H9 (cell line): ENCODE measurements at regions not wholly inside any gene's neighbourhood (a gene's known extent, or its start where the extent isn't known, plus 50 kb on each side); places are given as distances from the start of the nearest gene placed in this dataset.

Experiments used
- DNase-seq: peaks from one replicate; pipeline ENCODE4 v3.0.0-alpha.2; 2017
- H2AFZ ChIP-seq: one replicate; pipeline ENCODE4 v1.6.1; 2013; ENCODE audit warnings: mild to moderate bottlenecking, low read length, control low read depth, moderate library complexity
- H2AK5ac ChIP-seq: 2 replicates; pipeline ENCODE4 v1.6.1; 2013; ENCODE audit warnings: low read length, control low read depth, mixed read lengths; ENCODE audit not compliant: insufficient read length
- H2BK120ac ChIP-seq: one replicate; pipeline ENCODE4 v1.6.1; 2013; ENCODE audit warnings: low read depth, mild to moderate bottlenecking, low read length, control low read depth, inconsistent platforms; ENCODE audit not compliant: poor library complexity, severe bottlenecking
- H2BK12ac ChIP-seq: 2 replicates; pipeline ENCODE4 v1.6.1; 2013; ENCODE audit warnings: low read length, control low read depth, mixed read lengths, low read depth; ENCODE audit not compliant: insufficient read length
- H2BK15ac ChIP-seq: 2 replicates; pipeline ENCODE4 v1.6.1; 2013; ENCODE audit warnings: low read depth, low read length, control low read depth
- H2BK20ac ChIP-seq: one replicate; pipeline ENCODE4 v1.6.1; 2013; ENCODE audit warnings: low read depth, mild to moderate bottlenecking, low read length, control low read depth, inconsistent platforms; ENCODE audit not compliant: poor library complexity, severe bottlenecking
- H2BK5ac ChIP-seq: 2 replicates; pipeline ENCODE4 v1.6.1; 2013; ENCODE audit warnings: low read length, control low read depth, mixed read lengths; ENCODE audit not compliant: insufficient read length
- H3K14ac ChIP-seq: 2 replicates; pipeline ENCODE4 v1.6.1; 2013; ENCODE audit warnings: low read length, control low read depth; ENCODE audit not compliant: insufficient read depth
- H3K18ac ChIP-seq: 2 replicates; pipeline ENCODE4 v1.6.1; 2013; ENCODE audit warnings: low read depth, mild to moderate bottlenecking, mixed read lengths, low read length, control low read depth; ENCODE audit not compliant: insufficient read length
- H3K23ac ChIP-seq: 2 replicates; pipeline ENCODE4 v1.6.1; 2013; ENCODE audit warnings: low read length, control low read depth, mixed read lengths, low read depth; ENCODE audit not compliant: insufficient read length
- H3K23me2 ChIP-seq: 2 replicates; pipeline ENCODE4 v1.6.1; 2013; ENCODE audit warnings: low read depth, mild to moderate bottlenecking, mixed read lengths, low read length, control low read depth; ENCODE audit not compliant: insufficient read length, poor library complexity, severe bottlenecking
- H3K27ac ChIP-seq: 2 replicates; pipeline ENCODE4 v1.5.1; 2013; ENCODE audit warnings: low read length, control low read depth, mixed read lengths, low read depth; ENCODE audit not compliant: insufficient read length
- H3K27me3 ChIP-seq: 2 replicates; pipeline ENCODE4 v1.6.1; 2013; ENCODE audit warnings: low read length, control low read depth, inconsistent platforms; ENCODE audit not compliant: insufficient read depth
- H3K4ac ChIP-seq: 2 replicates; pipeline ENCODE4 v1.6.1; 2013; ENCODE audit warnings: low read depth, mild to moderate bottlenecking, control low read depth, inconsistent platforms, low read length, moderate library complexity
- H3K4me1 ChIP-seq: 2 replicates; pipeline ENCODE4 v1.6.1; 2013; ENCODE audit warnings: low read length, control low read depth, inconsistent platforms; ENCODE audit not compliant: insufficient read depth
- H3K4me2 ChIP-seq: 2 replicates; pipeline ENCODE4 v1.6.1; 2013; ENCODE audit warnings: low read length, control low read depth, mixed read lengths; ENCODE audit not compliant: insufficient read length, insufficient read depth
- H3K56ac ChIP-seq: 2 replicates; pipeline ENCODE4 v1.6.1; 2013; ENCODE audit warnings: low read depth, mild to moderate bottlenecking, mixed read lengths, low read length, control low read depth; ENCODE audit not compliant: insufficient read length
- H3K79me1 ChIP-seq: 2 replicates; pipeline ENCODE4 v1.6.1; 2013; ENCODE audit warnings: low read depth, mild to moderate bottlenecking, moderate library complexity, low read length, control low read depth, inconsistent platforms; ENCODE audit not compliant: insufficient read depth, poor library complexity, severe bottlenecking
- H3K79me2 ChIP-seq: 2 replicates; pipeline ENCODE4 v1.6.1; 2013; ENCODE audit warnings: low read length, control low read depth, inconsistent platforms; ENCODE audit not compliant: insufficient read depth
- H3K9ac ChIP-seq: 2 replicates; pipeline ENCODE4 v1.6.1; 2013; ENCODE audit warnings: low read length, control low read depth, mixed read lengths; ENCODE audit not compliant: insufficient read length; ENCODE audit errors: extremely low read depth
- H3K9me3 ChIP-seq: one replicate; pipeline ENCODE4 v1.6.1; 2013; ENCODE audit warnings: low read depth, low read length, inconsistent platforms; ENCODE audit not compliant: control insufficient read depth
- H3T11ph ChIP-seq: one replicate; pipeline ENCODE4 v1.6.1; 2013; ENCODE audit warnings: mild to moderate bottlenecking, low read length, control low read depth, inconsistent platforms
- H4K20me1 ChIP-seq: one replicate; pipeline ENCODE4 v1.6.1; 2013; ENCODE audit not compliant: control insufficient read depth, insufficient read length, insufficient read depth
- H4K5ac ChIP-seq: 2 replicates; pipeline ENCODE4 v1.6.1; 2013; ENCODE audit warnings: low read depth, mild to moderate bottlenecking, mixed read lengths, low read length, control low read depth; ENCODE audit not compliant: insufficient read length
- H4K8ac ChIP-seq: replicated peaks from 2 replicates; pipeline ENCODE4 v1.6.1; 2013; ENCODE audit warnings: low read length, control low read depth, mixed read lengths, low read depth; ENCODE audit not compliant: insufficient read length
- H4K91ac ChIP-seq: 2 replicates; pipeline ENCODE4 v1.6.1; 2013; ENCODE audit warnings: low read depth, mild to moderate bottlenecking, moderate library complexity, mixed read lengths, low read length, control low read depth; ENCODE audit not compliant: insufficient read length
- H3K27ac Mint-ChIP-seq, 3 experiments: 2 replicates in 2 of 3; 3 replicates in 1 of 3; pipeline ENCODE4 v1.8.0; 2020 to 2021; ENCODE audit warnings: mixed read lengths in 3 of 3, mild to moderate bottlenecking in 1 of 3, moderate library complexity in 1 of 3
- H3K27me3 Mint-ChIP-seq: 2 replicates; pipeline ENCODE4 v1.8.0; 2021; ENCODE audit warnings: low read depth, mild to moderate bottlenecking, moderate library complexity, mixed read lengths
- H3K36me3 Mint-ChIP-seq, 3 experiments: 2 replicates in 2 of 3; 3 replicates in 1 of 3; pipeline ENCODE4 v1.8.0; 2020 to 2021; ENCODE audit warnings: low read depth in 3 of 3, mixed read lengths in 3 of 3; ENCODE audit not compliant: insufficient read depth in 1 of 3
- H3K4me1 Mint-ChIP-seq, 2 experiments: 2 replicates each; pipeline ENCODE4 v1.8.0; 2020; ENCODE audit warnings: mixed read lengths in 2 of 2
- H3K4me3 Mint-ChIP-seq, 2 experiments: 2 replicates in 1 of 2; 3 replicates in 1 of 2; pipeline ENCODE4 v1.8.0; 2020 to 2021; ENCODE audit warnings: mild to moderate bottlenecking in 2 of 2, mixed read lengths in 2 of 2, moderate library complexity in 1 of 2
- H3K9me3 Mint-ChIP-seq, 2 experiments: 2 replicates in 1 of 2; 3 replicates in 1 of 2; pipeline ENCODE4 v1.8.0; 2020; ENCODE audit warnings: mild to moderate bottlenecking in 2 of 2, mixed read lengths in 2 of 2, moderate library complexity in 1 of 2
- WGBS: extraction: QIAGEN DNeasy Blood & Tissue Kit; methylation state at CpG from one replicate; pipeline ENCODE4 v1.1.7; 2013; ENCODE audit warnings: missing lambda C conversion rate, low lambda C conversion rate, mixed read lengths; ENCODE audit not compliant: insufficient read length; ENCODE audit errors: extremely low coverage; 5-methylcytosine and 5-hydroxymethylcytosine counted together
- TF ChIP-seq, protein P1 (sequence below): fragments of 200-600 bp; sonication (generic); conservative IDR thresholded peaks from 3 replicates; pipeline ENCODE4 v1.8.0; 2021; ENCODE audit warnings: antibody characterized with exemption, mild to moderate bottlenecking

DNA sequence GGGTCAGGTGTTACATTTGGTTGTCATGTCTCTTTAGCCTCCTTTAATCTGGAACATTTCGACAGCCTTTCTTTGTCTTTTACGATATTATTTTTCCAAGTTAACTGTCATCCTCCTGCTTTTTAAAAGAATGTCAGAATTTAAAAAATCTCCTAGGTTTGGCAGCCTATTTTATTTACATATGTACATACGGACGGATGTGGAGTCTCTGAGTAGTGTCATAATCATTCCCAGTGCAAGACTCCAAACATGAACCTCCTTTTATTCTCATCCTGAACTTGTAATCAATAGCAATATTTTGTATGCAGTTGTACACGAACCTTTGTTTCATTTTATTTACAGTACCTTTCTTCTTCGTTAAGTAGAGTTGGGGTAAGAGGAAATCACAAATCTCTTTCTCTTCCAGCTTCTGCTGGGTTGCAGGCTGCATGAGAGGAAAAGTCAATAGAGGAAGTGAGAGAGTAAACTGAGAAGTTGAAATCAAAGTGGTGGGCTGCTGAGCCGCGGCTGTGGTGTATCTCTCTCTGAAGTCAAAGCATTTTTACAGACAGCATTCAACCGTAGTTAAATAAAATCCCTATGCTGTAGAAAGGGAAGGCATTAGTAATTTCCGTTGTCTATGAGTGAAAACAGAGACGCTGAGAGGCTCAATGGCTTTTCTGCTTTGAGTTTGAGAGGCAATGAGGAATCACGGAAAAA lies 53.9 kb upstream of the RPS6KA3 start:
- Histone ChIP-seq H3K18ac (no peak overlapping the region), H2BK12ac (no peak overlapping the region), H2BK5ac (no peak overlapping the region), H3K79me1 (no peaks in the 10 kb centered on the region), H4K91ac (no peak overlapping the region), H2AK5ac (no peak overlapping the region), H2BK15ac (no peak overlapping the region), H3K4ac (no peak overlapping the region), H2AFZ (no peak overlapping the region), H3K23ac (no peak overlapping the region), H3K14ac (no peak overlapping the region), H4K8ac (no peak overlapping the region), H3K23me2 (no peaks in the 10 kb centered on the region), H2BK20ac (no peak overlapping the region), H3K79me2 (no peaks in the 10 kb centered on the region), H3K4me1 (no peaks in the 10 kb centered on the region), H2BK120ac (no peak overlapping the region), H3K27me3 (no peaks in the 10 kb centered on the region), H3K9ac (no peak overlapping the region), H4K5ac (no peak overlapping the region), H4K20me1 (no peaks in the 10 kb centered on the region), H3K27ac (no peak overlapping the region), H3K56ac (no peak overlapping the region), H3K9me3 (peaks cover 60% of the 10 kb centered on the region), H3K4me2 (no peak overlapping the region), H3T11ph (no peak overlapping the region)
- no peak for DNase-seq
- Mint-ChIP-seq H3K4me1 (no peaks in the 10 kb centered on the region), H3K27ac (no peak overlapping the region), H3K36me3 (peaks cover 0 to 3% (median 0%) of the 10 kb centered on the region in 3 experiments; a peak in 5 of 7 replicates), H3K9me3 (peaks cover 70 to 73% of the 10 kb centered on the region in 2 experiments), H3K4me3 (no peak overlapping the region), H3K27me3 (peaks cover 21% of the 10 kb centered on the region)
- WGBS: no CpG with 5 or more reads among the region's 12 CpGs
- TF ChIP-seq, protein P1, sequence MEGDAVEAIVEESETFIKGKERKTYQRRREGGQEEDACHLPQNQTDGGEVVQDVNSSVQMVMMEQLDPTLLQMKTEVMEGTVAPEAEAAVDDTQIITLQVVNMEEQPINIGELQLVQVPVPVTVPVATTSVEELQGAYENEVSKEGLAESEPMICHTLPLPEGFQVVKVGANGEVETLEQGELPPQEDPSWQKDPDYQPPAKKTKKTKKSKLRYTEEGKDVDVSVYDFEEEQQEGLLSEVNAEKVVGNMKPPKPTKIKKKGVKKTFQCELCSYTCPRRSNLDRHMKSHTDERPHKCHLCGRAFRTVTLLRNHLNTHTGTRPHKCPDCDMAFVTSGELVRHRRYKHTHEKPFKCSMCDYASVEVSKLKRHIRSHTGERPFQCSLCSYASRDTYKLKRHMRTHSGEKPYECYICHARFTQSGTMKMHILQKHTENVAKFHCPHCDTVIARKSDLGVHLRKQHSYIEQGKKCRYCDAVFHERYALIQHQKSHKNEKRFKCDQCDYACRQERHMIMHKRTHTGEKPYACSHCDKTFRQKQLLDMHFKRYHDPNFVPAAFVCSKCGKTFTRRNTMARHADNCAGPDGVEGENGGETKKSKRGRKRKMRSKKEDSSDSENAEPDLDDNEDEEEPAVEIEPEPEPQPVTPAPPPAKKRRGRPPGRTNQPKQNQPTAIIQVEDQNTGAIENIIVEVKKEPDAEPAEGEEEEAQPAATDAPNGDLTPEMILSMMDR: no peak
